ENCODE measurements at regions not wholly inside any gene's neighbourhood (a gene's known extent, or its start where the extent isn't known, plus 50 kb on each side); places are given as distances from the start of the nearest gene placed in this dataset.

DNA sequence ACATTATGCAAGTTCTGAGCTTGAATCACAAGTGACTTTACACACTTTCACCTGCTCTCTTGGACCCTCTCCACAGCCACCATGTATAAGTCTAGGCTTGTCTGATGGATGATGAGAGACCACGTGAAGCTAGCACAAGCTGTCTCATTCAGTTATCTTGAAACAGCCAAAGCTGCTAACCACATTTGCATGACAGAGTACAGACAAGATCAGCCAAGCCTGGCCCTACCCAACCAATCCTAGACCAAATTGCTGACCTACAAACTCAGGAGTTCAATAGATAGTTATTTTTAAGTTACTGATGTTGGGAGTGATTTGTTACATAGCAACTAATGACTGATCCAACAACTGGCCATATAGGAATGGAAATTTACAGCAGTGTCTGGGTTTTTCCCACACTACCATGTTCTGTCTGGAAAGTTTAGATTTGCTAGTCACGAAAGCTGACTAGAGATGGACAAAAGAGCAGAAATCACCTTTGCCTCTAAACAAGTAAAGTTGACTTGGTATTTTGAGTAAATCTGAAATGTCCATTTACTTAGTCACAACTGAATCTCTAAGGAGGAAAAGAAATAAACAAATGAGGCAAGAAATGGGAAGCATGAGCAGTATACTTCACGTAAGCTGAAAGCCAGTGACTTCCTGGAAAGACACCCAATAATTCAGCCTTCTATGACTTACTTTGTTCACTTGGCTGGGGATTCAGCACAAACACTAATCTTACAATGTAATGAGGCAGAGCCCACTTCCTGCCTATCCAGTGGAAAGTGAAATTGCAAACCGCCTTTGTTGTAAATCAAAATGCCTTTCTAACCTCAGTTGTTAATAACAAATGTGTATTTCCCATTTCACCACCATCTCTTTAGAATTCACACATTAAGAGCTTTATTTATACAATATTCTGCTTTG is 101.7 kb downstream of the FAM181B start:
- ChIA-PET CTCF (no interaction called here), POLR2A (no interaction called here)
- ATAC-seq (ENCODE audit: poor library complexity) = no peak
- no peaks in the 10 kb centered on the region for H3K4me1 ChIP-seq (ENCODE audit: insufficient read depth, low read length)
- Mint-ChIP-seq H3K9me3 (peaks cover 4% of the 10 kb centered on the region), H3K27ac (no peak overlapping the region), H3K27me3 (peaks cover 6% of the 10 kb centered on the region), H3K4me3 (no peak overlapping the region), H3K4me1 (ENCODE audit: low read depth) (no peaks in the 10 kb centered on the region), H3K36me3 (ENCODE audit: low read depth) (no peaks in the 10 kb centered on the region)
- peaks cover 0 to 5% of the 10 kb centered on the region in 2 experiments for H3K9me3 ChIP-seq (ENCODE audit: control insufficient read depth in 1 of 2, insufficient read depth in 1 of 2, low read length in 2 of 2)
- H3K27ac ChIP-seq (ENCODE audit: low read depth in 1 of 2, low read length in 2 of 2) = no peak overlapping the region
- no peak overlapping the region for H3K4me3 ChIP-seq (ENCODE audit: low read length)
- no peaks in the 10 kb centered on the region for H3K36me3 ChIP-seq (ENCODE audit: insufficient read depth, low read length)
- intact Hi-C loops (cut with DNase I, micrococcal nuclease) = no loop called here
- no peak for TF ChIP-seq CTCF (IDR thresholded peaks at IDR 0.05)
- DNase-seq = no peak
- H3K27me3 ChIP-seq (ENCODE audit: control insufficient read depth in 1 of 2, insufficient read depth in 2 of 2, low read length in 2 of 2) = no peaks in the 10 kb centered on the region

GRCh38 chr11:82610671-82611070 is 123.0 kb downstream of the FAM181B start:
- H3K27me3 Mint-ChIP-seq = peaks cover 4% of the 10 kb centered on the region
- no peaks in the 10 kb centered on the region for H3K27me3 ChIP-seq (ENCODE audit: control insufficient read depth in 1 of 2, insufficient read depth in 2 of 2, low read length in 2 of 2)
- CTCF ChIA-PET = no interaction called here
- DNase-seq (no peak), ATAC-seq (ENCODE audit: poor library complexity) (no peak)
- POLR2A ChIA-PET = no interaction called here
- H3K27ac ChIP-seq (ENCODE audit: low read depth in 1 of 2, low read length in 2 of 2) = no peak overlapping the region
- no peak for TF ChIP-seq CTCF (IDR thresholded peaks at IDR 0.05)
- no peak overlapping the region for H3K27ac Mint-ChIP-seq
- no peaks in the 10 kb centered on the region for H3K9me3 ChIP-seq (ENCODE audit: control insufficient read depth in 1 of 2, insufficient read depth in 1 of 2, low read length in 2 of 2)
- H3K4me1 ChIP-seq (ENCODE audit: insufficient read depth, low read length) = no peaks in the 10 kb centered on the region
- no peak overlapping the region for H3K4me3 ChIP-seq (ENCODE audit: low read length)
- no peaks in the 10 kb centered on the region for H3K36me3 Mint-ChIP-seq (ENCODE audit: low read depth)
- no peaks in the 10 kb centered on the region for H3K9me3 Mint-ChIP-seq
- no peaks in the 10 kb centered on the region for H3K4me1 Mint-ChIP-seq (ENCODE audit: low read depth)
- H3K4me3 Mint-ChIP-seq = no peak overlapping the region
- intact Hi-C loops (cut with DNase I, micrococcal nuclease) = no loop called here
- no peaks in the 10 kb centered on the region for H3K36me3 ChIP-seq (ENCODE audit: insufficient read depth, low read length)

DNA sequence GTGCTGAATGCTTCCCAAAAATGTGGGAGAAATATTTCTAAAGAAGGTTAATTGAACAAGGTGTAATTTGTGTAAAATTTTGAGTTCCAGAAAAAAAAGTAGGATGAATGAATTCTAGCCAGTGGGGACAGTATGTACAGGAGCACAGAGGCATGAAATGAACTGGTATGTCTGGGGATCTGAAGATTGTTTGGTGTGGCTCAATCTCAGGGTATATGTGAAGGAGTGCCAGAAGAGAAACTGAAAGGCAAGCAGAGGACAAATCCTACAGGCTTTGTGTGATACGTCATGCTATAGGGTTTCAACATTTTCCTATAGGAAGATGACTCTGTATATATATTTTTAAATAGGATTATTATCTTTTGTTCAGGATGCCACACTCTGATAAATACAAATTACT is 126.9 kb downstream of the FAM181B start:
- intact Hi-C loops (cut with DNase I, micrococcal nuclease) = loop anchor here in 1 of 2 experiments (10.0 kb wide), 1 partner anchor 542 kb away; no protein-coding TSS in a partner anchor
- Histone ChIP-seq H3K4me1 (ENCODE audit: insufficient read depth, low read length) (no peaks in the 10 kb centered on the region), H3K36me3 (ENCODE audit: insufficient read depth, low read length) (no peaks in the 10 kb centered on the region), H3K9me3 (ENCODE audit: control insufficient read depth in 1 of 2, insufficient read depth in 1 of 2, low read length in 2 of 2) (no peaks in the 10 kb centered on the region), H3K27me3 (ENCODE audit: control insufficient read depth in 1 of 2, insufficient read depth in 2 of 2, low read length in 2 of 2) (no peaks in the 10 kb centered on the region), H3K4me3 (ENCODE audit: low read length) (no peak overlapping the region), H3K27ac (ENCODE audit: low read depth in 1 of 2, low read length in 2 of 2) (no peak overlapping the region)
- H3K9me3 Mint-ChIP-seq = no peaks in the 10 kb centered on the region
- ChIA-PET POLR2A (no interaction called here), CTCF (no interaction called here)
- peaks cover 4% of the 10 kb centered on the region for H3K27me3 Mint-ChIP-seq
- no peak overlapping the region for H3K27ac Mint-ChIP-seq
- H3K4me3 Mint-ChIP-seq = no peak overlapping the region
- ATAC-seq (ENCODE audit: poor library complexity) (no peak), DNase-seq (no peak)
- TF ChIP-seq CTCF (IDR thresholded peaks at IDR 0.05) = no peak
- no peaks in the 10 kb centered on the region for H3K36me3 Mint-ChIP-seq (ENCODE audit: low read depth)
- H3K4me1 Mint-ChIP-seq (ENCODE audit: low read depth) = no peaks in the 10 kb centered on the region

All from CD4-positive, alpha-beta T cell (primary cell).